ENCODE measurements at regions not wholly inside any gene's neighbourhood (a gene's known extent, or its start where the extent isn't known, plus 50 kb on each side); places are given as distances from the start of the nearest gene placed in this dataset.
"Not testable (repeated sequence)": the region's sequence is repeated elsewhere in the genome, so short reads cannot be mapped to it uniquely, and the experiment has no call there.

GRCh38 chr7:159317294-159317693 lies 172.6 kb upstream of the VIPR2 start:
- Histone ChIP-seq H3K9ac (ENCODE audit: low read length) (no peak overlapping the region), H3K4me3 (ENCODE audit: low read length) (no peak overlapping the region), H2AFZ (ENCODE audit: low read length) (no peak overlapping the region), H3K4me1 (ENCODE audit: low read length) (no peaks in the 10 kb centered on the region), H3K9me2 (replicated peaks; ENCODE audit: insufficient read depth, low read length) (no peaks in the 10 kb centered on the region), H3K27ac (ENCODE audit: low read length) (no peak overlapping the region), H3K4me2 (ENCODE audit: low read depth, low read length, poor library complexity, severe bottlenecking) (no peak overlapping the region), H3K9me3 (ENCODE audit: low read length) (peaks cover 7% of the 10 kb centered on the region), H3K27me3 (ENCODE audit: low read length) (no peaks in the 10 kb centered on the region), H4K20me1 (ENCODE audit: insufficient read depth, low read depth, low read length) (no peaks in the 10 kb centered on the region), H3K36me3 (ENCODE audit: insufficient read depth, low read length) (no peaks in the 10 kb centered on the region), H3K79me2 (ENCODE audit: low read length) (no peaks in the 10 kb centered on the region)
- DNase-seq, result no peak

GRCh38 chr7:159311172-159311494 lies 166.5 kb upstream of the VIPR2 start:
- Histone ChIP-seq H3K27ac (ENCODE audit: low read length) (no peak overlapping the region), H3K9me3 (ENCODE audit: low read length) (no peaks in the 10 kb centered on the region), H3K9me2 (replicated peaks; ENCODE audit: insufficient read depth, low read length) (no peaks in the 10 kb centered on the region), H3K9ac (ENCODE audit: low read length) (no peak overlapping the region), H3K4me2 (ENCODE audit: low read depth, low read length, poor library complexity, severe bottlenecking) (no peak overlapping the region), H3K27me3 (ENCODE audit: low read length) (0 out of 2 replicates have a peak, but pooled peaks cover 2% of the 10 kb centered on the region), H3K36me3 (ENCODE audit: insufficient read depth, low read length) (no peaks in the 10 kb centered on the region), H3K79me2 (ENCODE audit: low read length) (no peaks in the 10 kb centered on the region), H3K4me1 (ENCODE audit: low read length) (no peaks in the 10 kb centered on the region), H2AFZ (ENCODE audit: low read length) (no peak overlapping the region), H3K4me3 (ENCODE audit: low read length) (no peak overlapping the region), H4K20me1 (ENCODE audit: insufficient read depth, low read depth, low read length) (no peaks in the 10 kb centered on the region)
- no peak for DNase-seq

- Histone ChIP-seq H3K9me3 (ENCODE audit: low read length) (no peaks in the 10 kb centered on the region), H3K27me3 (ENCODE audit: low read length) (0 out of 2 replicates have a peak, but pooled peaks cover 2% of the 10 kb centered on the region), H2AFZ (ENCODE audit: low read length) (no peak overlapping the region), H3K36me3 (ENCODE audit: insufficient read depth, low read length) (no peaks in the 10 kb centered on the region), H3K4me3 (ENCODE audit: low read length) (no peak overlapping the region), H3K79me2 (ENCODE audit: low read length) (no peaks in the 10 kb centered on the region), H4K20me1 (ENCODE audit: insufficient read depth, low read depth, low read length) (no peaks in the 10 kb centered on the region), H3K4me1 (ENCODE audit: low read length) (no peaks in the 10 kb centered on the region), H3K4me2 (ENCODE audit: low read depth, low read length, poor library complexity, severe bottlenecking) (no peak overlapping the region), H3K9ac (ENCODE audit: low read length) (no peak overlapping the region), H3K27ac (ENCODE audit: low read length) (no peak overlapping the region), H3K9me2 (replicated peaks; ENCODE audit: insufficient read depth, low read length) (no peaks in the 10 kb centered on the region)
- DNase-seq, result no peak
These were observed 165.9 kb upstream of the VIPR2 start for GRCh38 chr7:159310457-159311171.

GRCh38 chr7:159309214-159309613 lies 164.5 kb upstream of the VIPR2 start:
- not testable (repeated sequence) for H3K4me3 ChIP-seq (ENCODE audit: low read length); H3K27me3 ChIP-seq (ENCODE audit: low read length); H3K9ac ChIP-seq (ENCODE audit: low read length); H3K9me2 ChIP-seq (replicated peaks; ENCODE audit: insufficient read depth, low read length); H3K36me3 ChIP-seq (ENCODE audit: insufficient read depth, low read length); DNase-seq; H2AFZ ChIP-seq (ENCODE audit: low read length); H3K4me2 ChIP-seq (ENCODE audit: low read depth, low read length, poor library complexity, severe bottlenecking); H3K4me1 ChIP-seq (ENCODE audit: low read length); H3K9me3 ChIP-seq (ENCODE audit: low read length); H3K27ac ChIP-seq (ENCODE audit: low read length); H4K20me1 ChIP-seq (ENCODE audit: insufficient read depth, low read depth, low read length); H3K79me2 ChIP-seq (ENCODE audit: low read length)

GRCh38 chr7:159306012-159306411 lies 161.3 kb upstream of the VIPR2 start:
- no peaks in the 10 kb centered on the region for H3K79me2 ChIP-seq (ENCODE audit: low read length)
- H3K27ac ChIP-seq (ENCODE audit: low read length), result no peak overlapping the region
- H3K9me2 ChIP-seq (replicated peaks; ENCODE audit: insufficient read depth, low read length), result no peaks in the 10 kb centered on the region
- H3K9ac ChIP-seq (ENCODE audit: low read length), result no peak overlapping the region
- H3K36me3 ChIP-seq (ENCODE audit: insufficient read depth, low read length), result no peaks in the 10 kb centered on the region
- H2AFZ ChIP-seq (ENCODE audit: low read length), result no peak overlapping the region
- no peaks in the 10 kb centered on the region for H3K9me3 ChIP-seq (ENCODE audit: low read length)
- no peak overlapping the region for H3K4me2 ChIP-seq (ENCODE audit: low read depth, low read length, poor library complexity, severe bottlenecking)
- H4K20me1 ChIP-seq (ENCODE audit: insufficient read depth, low read depth, low read length), result no peaks in the 10 kb centered on the region
- H3K4me1 ChIP-seq (ENCODE audit: low read length), result no peaks in the 10 kb centered on the region
- H3K4me3 ChIP-seq (ENCODE audit: low read length), result no peak overlapping the region
- DNase-seq, result no peak
- H3K27me3 ChIP-seq (ENCODE audit: low read length), result 0 out of 2 replicates have a peak, but pooled peaks cover 2% of the 10 kb centered on the region

- not testable (repeated sequence) for H3K27ac ChIP-seq (ENCODE audit: low read length); H3K79me2 ChIP-seq (ENCODE audit: low read length); H3K9me3 ChIP-seq (ENCODE audit: low read length); H3K4me1 ChIP-seq (ENCODE audit: low read length); H2AFZ ChIP-seq (ENCODE audit: low read length); H3K27me3 ChIP-seq (ENCODE audit: low read length); H3K4me3 ChIP-seq (ENCODE audit: low read length); H3K9me2 ChIP-seq (replicated peaks; ENCODE audit: insufficient read depth, low read length); DNase-seq; H3K4me2 ChIP-seq (ENCODE audit: low read depth, low read length, poor library complexity, severe bottlenecking); H3K36me3 ChIP-seq (ENCODE audit: insufficient read depth, low read length); H3K9ac ChIP-seq (ENCODE audit: low read length); H4K20me1 ChIP-seq (ENCODE audit: insufficient read depth, low read depth, low read length)
These were observed 160.5 kb upstream of the VIPR2 start for GRCh38 chr7:159305185-159305584.

- H3K27me3 ChIP-seq (ENCODE audit: low read length); H2AFZ ChIP-seq (ENCODE audit: low read length); H3K36me3 ChIP-seq (ENCODE audit: insufficient read depth, low read length); H4K20me1 ChIP-seq (ENCODE audit: insufficient read depth, low read depth, low read length); H3K27ac ChIP-seq (ENCODE audit: low read length); H3K9ac ChIP-seq (ENCODE audit: low read length); H3K4me1 ChIP-seq (ENCODE audit: low read length); H3K9me2 ChIP-seq (replicated peaks; ENCODE audit: insufficient read depth, low read length); H3K4me2 ChIP-seq (ENCODE audit: low read depth, low read length, poor library complexity, severe bottlenecking); DNase-seq; H3K9me3 ChIP-seq (ENCODE audit: low read length); H3K79me2 ChIP-seq (ENCODE audit: low read length); H3K4me3 ChIP-seq (ENCODE audit: low read length): not testable (repeated sequence)
These were observed 158.8 kb upstream of the VIPR2 start for GRCh38 chr7:159303510-159303909.

- Histone ChIP-seq H3K4me3 (ENCODE audit: low read length) (no peak overlapping the region), H3K4me2 (ENCODE audit: low read depth, low read length, poor library complexity, severe bottlenecking) (no peak overlapping the region), H3K27me3 (ENCODE audit: low read length) (no peaks in the 10 kb centered on the region), H3K4me1 (ENCODE audit: low read length) (no peaks in the 10 kb centered on the region), H3K79me2 (ENCODE audit: low read length) (no peaks in the 10 kb centered on the region), H4K20me1 (ENCODE audit: insufficient read depth, low read depth, low read length) (no peaks in the 10 kb centered on the region), H3K9ac (ENCODE audit: low read length) (no peak overlapping the region), H3K36me3 (ENCODE audit: insufficient read depth, low read length) (no peaks in the 10 kb centered on the region), H2AFZ (ENCODE audit: low read length) (no peak overlapping the region), H3K27ac (ENCODE audit: low read length) (no peak overlapping the region), H3K9me3 (ENCODE audit: low read length) (no peaks in the 10 kb centered on the region), H3K9me2 (replicated peaks; ENCODE audit: insufficient read depth, low read length) (no peaks in the 10 kb centered on the region)
- DNase-seq, result no peak
These were observed 151.5 kb upstream of the VIPR2 start for GRCh38 chr7:159296093-159296681.

Measured in Karpas-422 (cell line).